H9 (cell line): ENCODE measurements at regions not wholly inside any gene's neighbourhood (a gene's known extent, or its start where the extent isn't known, plus 50 kb on each side); places are given as distances from the start of the nearest gene placed in this dataset.

ENCODE experiments used
- DNase-seq: peaks from one replicate; pipeline ENCODE4 v3.0.0-alpha.2; 2017
- H2AFZ ChIP-seq: one replicate; pipeline ENCODE4 v1.6.1; 2013; ENCODE audit warnings: mild to moderate bottlenecking, low read length, control low read depth, moderate library complexity
- H2AK5ac ChIP-seq: 2 replicates; pipeline ENCODE4 v1.6.1; 2013; ENCODE audit warnings: low read length, control low read depth, mixed read lengths; ENCODE audit not compliant: insufficient read length
- H2BK120ac ChIP-seq: one replicate; pipeline ENCODE4 v1.6.1; 2013; ENCODE audit warnings: low read depth, mild to moderate bottlenecking, low read length, control low read depth, inconsistent platforms; ENCODE audit not compliant: poor library complexity, severe bottlenecking
- H2BK12ac ChIP-seq: 2 replicates; pipeline ENCODE4 v1.6.1; 2013; ENCODE audit warnings: low read length, control low read depth, mixed read lengths, low read depth; ENCODE audit not compliant: insufficient read length
- H2BK15ac ChIP-seq: 2 replicates; pipeline ENCODE4 v1.6.1; 2013; ENCODE audit warnings: low read depth, low read length, control low read depth
- H2BK20ac ChIP-seq: one replicate; pipeline ENCODE4 v1.6.1; 2013; ENCODE audit warnings: low read depth, mild to moderate bottlenecking, low read length, control low read depth, inconsistent platforms; ENCODE audit not compliant: poor library complexity, severe bottlenecking
- H2BK5ac ChIP-seq: 2 replicates; pipeline ENCODE4 v1.6.1; 2013; ENCODE audit warnings: low read length, control low read depth, mixed read lengths; ENCODE audit not compliant: insufficient read length
- H3K14ac ChIP-seq: 2 replicates; pipeline ENCODE4 v1.6.1; 2013; ENCODE audit warnings: low read length, control low read depth; ENCODE audit not compliant: insufficient read depth
- H3K18ac ChIP-seq: 2 replicates; pipeline ENCODE4 v1.6.1; 2013; ENCODE audit warnings: low read depth, mild to moderate bottlenecking, mixed read lengths, low read length, control low read depth; ENCODE audit not compliant: insufficient read length
- H3K23ac ChIP-seq: 2 replicates; pipeline ENCODE4 v1.6.1; 2013; ENCODE audit warnings: low read length, control low read depth, mixed read lengths, low read depth; ENCODE audit not compliant: insufficient read length
- H3K23me2 ChIP-seq: 2 replicates; pipeline ENCODE4 v1.6.1; 2013; ENCODE audit warnings: low read depth, mild to moderate bottlenecking, mixed read lengths, low read length, control low read depth; ENCODE audit not compliant: insufficient read length, poor library complexity, severe bottlenecking
- H3K27ac ChIP-seq: 2 replicates; pipeline ENCODE4 v1.5.1; 2013; ENCODE audit warnings: low read length, control low read depth, mixed read lengths, low read depth; ENCODE audit not compliant: insufficient read length
- H3K27me3 ChIP-seq: 2 replicates; pipeline ENCODE4 v1.6.1; 2013; ENCODE audit warnings: low read length, control low read depth, inconsistent platforms; ENCODE audit not compliant: insufficient read depth
- H3K4ac ChIP-seq: 2 replicates; pipeline ENCODE4 v1.6.1; 2013; ENCODE audit warnings: low read depth, mild to moderate bottlenecking, control low read depth, inconsistent platforms, low read length, moderate library complexity
- H3K4me1 ChIP-seq: 2 replicates; pipeline ENCODE4 v1.6.1; 2013; ENCODE audit warnings: low read length, control low read depth, inconsistent platforms; ENCODE audit not compliant: insufficient read depth
- H3K4me2 ChIP-seq: 2 replicates; pipeline ENCODE4 v1.6.1; 2013; ENCODE audit warnings: low read length, control low read depth, mixed read lengths; ENCODE audit not compliant: insufficient read length, insufficient read depth
- H3K56ac ChIP-seq: 2 replicates; pipeline ENCODE4 v1.6.1; 2013; ENCODE audit warnings: low read depth, mild to moderate bottlenecking, mixed read lengths, low read length, control low read depth; ENCODE audit not compliant: insufficient read length
- H3K79me1 ChIP-seq: 2 replicates; pipeline ENCODE4 v1.6.1; 2013; ENCODE audit warnings: low read depth, mild to moderate bottlenecking, moderate library complexity, low read length, control low read depth, inconsistent platforms; ENCODE audit not compliant: insufficient read depth, poor library complexity, severe bottlenecking
- H3K79me2 ChIP-seq: 2 replicates; pipeline ENCODE4 v1.6.1; 2013; ENCODE audit warnings: low read length, control low read depth, inconsistent platforms; ENCODE audit not compliant: insufficient read depth
- H3K9ac ChIP-seq: 2 replicates; pipeline ENCODE4 v1.6.1; 2013; ENCODE audit warnings: low read length, control low read depth, mixed read lengths; ENCODE audit not compliant: insufficient read length; ENCODE audit errors: extremely low read depth
- H3K9me3 ChIP-seq: one replicate; pipeline ENCODE4 v1.6.1; 2013; ENCODE audit warnings: low read depth, low read length, inconsistent platforms; ENCODE audit not compliant: control insufficient read depth
- H3T11ph ChIP-seq: one replicate; pipeline ENCODE4 v1.6.1; 2013; ENCODE audit warnings: mild to moderate bottlenecking, low read length, control low read depth, inconsistent platforms
- H4K20me1 ChIP-seq: one replicate; pipeline ENCODE4 v1.6.1; 2013; ENCODE audit not compliant: control insufficient read depth, insufficient read length, insufficient read depth
- H4K5ac ChIP-seq: 2 replicates; pipeline ENCODE4 v1.6.1; 2013; ENCODE audit warnings: low read depth, mild to moderate bottlenecking, mixed read lengths, low read length, control low read depth; ENCODE audit not compliant: insufficient read length
- H4K8ac ChIP-seq: replicated peaks from 2 replicates; pipeline ENCODE4 v1.6.1; 2013; ENCODE audit warnings: low read length, control low read depth, mixed read lengths, low read depth; ENCODE audit not compliant: insufficient read length
- H4K91ac ChIP-seq: 2 replicates; pipeline ENCODE4 v1.6.1; 2013; ENCODE audit warnings: low read depth, mild to moderate bottlenecking, moderate library complexity, mixed read lengths, low read length, control low read depth; ENCODE audit not compliant: insufficient read length
- H3K27ac Mint-ChIP-seq, 3 experiments: 2 replicates in 2 of 3; 3 replicates in 1 of 3; pipeline ENCODE4 v1.8.0; 2020 to 2021; ENCODE audit warnings: mixed read lengths in 3 of 3, mild to moderate bottlenecking in 1 of 3, moderate library complexity in 1 of 3
- H3K27me3 Mint-ChIP-seq: 2 replicates; pipeline ENCODE4 v1.8.0; 2021; ENCODE audit warnings: low read depth, mild to moderate bottlenecking, moderate library complexity, mixed read lengths
- H3K36me3 Mint-ChIP-seq, 3 experiments: 2 replicates in 2 of 3; 3 replicates in 1 of 3; pipeline ENCODE4 v1.8.0; 2020 to 2021; ENCODE audit warnings: low read depth in 3 of 3, mixed read lengths in 3 of 3; ENCODE audit not compliant: insufficient read depth in 1 of 3
- H3K4me1 Mint-ChIP-seq, 2 experiments: 2 replicates each; pipeline ENCODE4 v1.8.0; 2020; ENCODE audit warnings: mixed read lengths in 2 of 2
- H3K4me3 Mint-ChIP-seq, 2 experiments: 2 replicates in 1 of 2; 3 replicates in 1 of 2; pipeline ENCODE4 v1.8.0; 2020 to 2021; ENCODE audit warnings: mild to moderate bottlenecking in 2 of 2, mixed read lengths in 2 of 2, moderate library complexity in 1 of 2
- H3K9me3 Mint-ChIP-seq, 2 experiments: 2 replicates in 1 of 2; 3 replicates in 1 of 2; pipeline ENCODE4 v1.8.0; 2020; ENCODE audit warnings: mild to moderate bottlenecking in 2 of 2, mixed read lengths in 2 of 2, moderate library complexity in 1 of 2
- WGBS: extraction: QIAGEN DNeasy Blood & Tissue Kit; methylation state at CpG from one replicate; pipeline ENCODE4 v1.1.7; 2013; ENCODE audit warnings: missing lambda C conversion rate, low lambda C conversion rate, mixed read lengths; ENCODE audit not compliant: insufficient read length; ENCODE audit errors: extremely low coverage; 5-methylcytosine and 5-hydroxymethylcytosine counted together
- TF ChIP-seq, protein P1 (sequence below): fragments of 200-600 bp; sonication (generic); conservative IDR thresholded peaks from 3 replicates; pipeline ENCODE4 v1.8.0; 2021; ENCODE audit warnings: antibody characterized with exemption, mild to moderate bottlenecking

DNA sequence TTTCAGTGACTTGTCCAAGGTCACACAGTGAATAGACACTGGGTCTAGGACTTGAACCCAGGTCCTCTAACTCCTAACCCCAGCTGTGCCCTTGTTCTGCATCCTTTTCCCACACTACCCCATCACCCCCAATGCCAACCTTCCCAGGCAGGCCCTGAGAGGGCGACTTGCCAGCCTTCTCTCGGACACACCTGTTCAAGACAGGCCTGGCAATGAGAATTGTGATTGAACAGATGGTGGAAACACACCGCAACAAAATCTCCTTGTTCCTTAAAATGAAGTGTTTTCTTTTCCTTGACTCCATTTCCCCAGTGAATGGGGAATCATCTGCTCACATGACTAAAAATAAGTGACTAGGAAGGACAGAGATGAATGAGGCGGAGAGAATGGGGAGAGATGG lies 189.5 kb upstream of the ASIC2 start:
- no peaks in the 10 kb centered on the region for H3K79me2 ChIP-seq
- H4K5ac ChIP-seq = no peak overlapping the region
- no peak overlapping the region for H2BK20ac ChIP-seq
- H3K9ac ChIP-seq = no peak overlapping the region
- H3K9me3 Mint-ChIP-seq = no peaks in the 10 kb centered on the region
- H3K27ac Mint-ChIP-seq = no peak overlapping the region
- no peaks in the 10 kb centered on the region for H3K79me1 ChIP-seq
- no peak overlapping the region for H2BK12ac ChIP-seq
- no peaks in the 10 kb centered on the region for H3K4me1 ChIP-seq
- no peak overlapping the region for H4K8ac ChIP-seq
- no peak overlapping the region for H3K18ac ChIP-seq
- no peak overlapping the region for H3K27ac ChIP-seq
- no peak overlapping the region for H2AFZ ChIP-seq
- TF ChIP-seq, protein P1, sequence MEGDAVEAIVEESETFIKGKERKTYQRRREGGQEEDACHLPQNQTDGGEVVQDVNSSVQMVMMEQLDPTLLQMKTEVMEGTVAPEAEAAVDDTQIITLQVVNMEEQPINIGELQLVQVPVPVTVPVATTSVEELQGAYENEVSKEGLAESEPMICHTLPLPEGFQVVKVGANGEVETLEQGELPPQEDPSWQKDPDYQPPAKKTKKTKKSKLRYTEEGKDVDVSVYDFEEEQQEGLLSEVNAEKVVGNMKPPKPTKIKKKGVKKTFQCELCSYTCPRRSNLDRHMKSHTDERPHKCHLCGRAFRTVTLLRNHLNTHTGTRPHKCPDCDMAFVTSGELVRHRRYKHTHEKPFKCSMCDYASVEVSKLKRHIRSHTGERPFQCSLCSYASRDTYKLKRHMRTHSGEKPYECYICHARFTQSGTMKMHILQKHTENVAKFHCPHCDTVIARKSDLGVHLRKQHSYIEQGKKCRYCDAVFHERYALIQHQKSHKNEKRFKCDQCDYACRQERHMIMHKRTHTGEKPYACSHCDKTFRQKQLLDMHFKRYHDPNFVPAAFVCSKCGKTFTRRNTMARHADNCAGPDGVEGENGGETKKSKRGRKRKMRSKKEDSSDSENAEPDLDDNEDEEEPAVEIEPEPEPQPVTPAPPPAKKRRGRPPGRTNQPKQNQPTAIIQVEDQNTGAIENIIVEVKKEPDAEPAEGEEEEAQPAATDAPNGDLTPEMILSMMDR = no peak
- H3K56ac ChIP-seq = no peak overlapping the region
- no peaks in the 10 kb centered on the region for H3K36me3 Mint-ChIP-seq
- H3K4me2 ChIP-seq = no peak overlapping the region
- WGBS = no CpG with 5 or more reads among the region's 4 CpGs
- no peaks in the 10 kb centered on the region for H4K20me1 ChIP-seq
- no peak overlapping the region for H2BK5ac ChIP-seq
- H3K4me3 Mint-ChIP-seq = no peak overlapping the region
- no peak overlapping the region for H3T11ph ChIP-seq
- no peak overlapping the region for H3K23ac ChIP-seq
- H4K91ac ChIP-seq = no peak overlapping the region
- H2BK15ac ChIP-seq = no peak overlapping the region
- no peak for DNase-seq
- no peaks in the 10 kb centered on the region for H3K9me3 ChIP-seq
- H3K27me3 ChIP-seq = no peaks in the 10 kb centered on the region
- no peak overlapping the region for H3K14ac ChIP-seq
- H3K4ac ChIP-seq = no peak overlapping the region
- no peaks in the 10 kb centered on the region for H3K4me1 Mint-ChIP-seq
- peaks cover 3% of the 10 kb centered on the region; the same call in 1 of the 2 replicates for H3K27me3 Mint-ChIP-seq
- no peak overlapping the region for H2BK120ac ChIP-seq
- H2AK5ac ChIP-seq = no peak overlapping the region
- H3K23me2 ChIP-seq = no peaks in the 10 kb centered on the region
